IMR-90 (cell line): ENCODE measurements at regions not wholly inside any gene's neighbourhood (a gene's known extent, or its start where the extent isn't known, plus 50 kb on each side); places are given as distances from the start of the nearest gene placed in this dataset.

Experiments
- ATAC-seq: fragments of 200-7000 bp; cut with Tn5 transposase; 2 replicates; pipeline ENCODE4 v1.9.1; 2020; ENCODE audit warnings: low read depth, mild to moderate bottlenecking, moderate library complexity
- BruUV-seq: library from RNA; stranded (reverse); fragments of 400-500 nt; replicated peaks from 2 replicates; lab custom pipeline; 2021; lab: Mats Ljungman, UMichigan
- CTCF ChIA-PET: fragments of 300-600 bp; formaldehyde crosslinking; extraction: SDS; loops from one replicate; lab custom pipeline; 2021; ENCODE audit warnings: antibody characterized with exemption; lab: Yijun Ruan, JAX
- POLR2A ChIA-PET: fragments of 300-600 bp; sonication (Branson Sonifier 250); formaldehyde crosslinking; loops from one replicate; lab custom pipeline; 2022; ENCODE audit warnings: antibody characterized with exemption; ENCODE audit not compliant: unreplicated experiment; lab: Charles Lee
- DNase-seq: peaks from one replicate; pipeline ENCODE4 v3.0.0; 2013
- H2AFZ ChIP-seq: replicated peaks from 2 replicates; pipeline ENCODE3; 2013; ENCODE audit warnings: low read length, mild to moderate bottlenecking; ENCODE audit not compliant: poor library complexity
- H2AK5ac ChIP-seq: 2 replicates; pipeline ENCODE4 v1.6.1; 2013; ENCODE audit warnings: low read depth, low read length, inconsistent platforms
- H2AK9ac ChIP-seq: replicated peaks from 2 replicates; pipeline ENCODE3; 2013; ENCODE audit warnings: mild to moderate bottlenecking, low read depth, low read length, moderate library complexity; ENCODE audit not compliant: poor library complexity
- H2BK120ac ChIP-seq: 2 replicates; pipeline ENCODE4 v1.6.1; 2013; ENCODE audit warnings: low read depth, low read length, inconsistent platforms
- H2BK15ac ChIP-seq: 3 replicates; pipeline ENCODE4 v1.6.1; 2013; ENCODE audit warnings: low read depth, low read length, inconsistent platforms
- H2BK20ac ChIP-seq: 2 replicates; pipeline ENCODE4 v1.6.1; 2013; ENCODE audit warnings: low read depth, mild to moderate bottlenecking, inconsistent platforms, low read length, moderate library complexity
- H2BK5ac ChIP-seq: 2 replicates; pipeline ENCODE4 v1.6.1; 2013; ENCODE audit warnings: mild to moderate bottlenecking, low read depth, low read length, inconsistent platforms; ENCODE audit not compliant: poor library complexity, severe bottlenecking
- H3K14ac ChIP-seq: replicated peaks from 2 replicates; pipeline ENCODE4 v1.6.1; 2013; ENCODE audit warnings: low read depth, low read length, inconsistent platforms
- H3K18ac ChIP-seq: 2 replicates; pipeline ENCODE4 v1.6.1; 2013; ENCODE audit warnings: low read depth, low read length, control low read depth
- H3K23ac ChIP-seq: 2 replicates; pipeline ENCODE4 v1.6.1; 2013; ENCODE audit warnings: low read depth, low read length, inconsistent platforms
- H3K27ac ChIP-seq: 2 replicates; pipeline ENCODE4 v1.5.1; 2013; ENCODE audit warnings: mild to moderate bottlenecking, control low read depth, low read length; ENCODE audit not compliant: insufficient read depth
- H3K27me3 ChIP-seq: 2 replicates; pipeline ENCODE4 v1.6.1; 2013; ENCODE audit warnings: low read length; ENCODE audit not compliant: control insufficient read depth, insufficient read depth
- H3K36me3 ChIP-seq: 2 replicates; pipeline ENCODE4 v1.6.1; 2013; ENCODE audit warnings: low read length, mixed read lengths; ENCODE audit not compliant: control insufficient read depth, insufficient read depth
- H3K4ac ChIP-seq: 2 replicates; pipeline ENCODE4 v1.6.1; 2013; ENCODE audit warnings: low read depth, low read length, inconsistent platforms
- H3K4me1 ChIP-seq: 2 replicates; pipeline ENCODE4 v1.6.1; 2013; ENCODE audit warnings: low read length, mixed read lengths; ENCODE audit not compliant: control insufficient read depth, insufficient read depth
- H3K4me2 ChIP-seq: 2 replicates; pipeline ENCODE4 v1.6.1; 2013; ENCODE audit warnings: low read depth, mild to moderate bottlenecking, control low read depth, low read length, moderate library complexity
- H3K4me3 ChIP-seq: 2 replicates; pipeline ENCODE4 v1.5.1; 2013; ENCODE audit warnings: low read depth, mild to moderate bottlenecking, control low read depth, low read length, moderate library complexity; ENCODE audit not compliant: insufficient read depth
- H3K56ac ChIP-seq: 2 replicates; pipeline ENCODE4 v1.6.1; 2013; ENCODE audit warnings: low read length, inconsistent platforms; ENCODE audit not compliant: insufficient read depth; ENCODE audit errors: extremely low read depth
- H3K79me1 ChIP-seq, 2 experiments: 2 replicates each; pipeline ENCODE4 v1.6.1; 2013; ENCODE audit warnings: low read length in 2 of 2, inconsistent platforms in 1 of 2, low read depth in 1 of 2
- H3K9ac ChIP-seq: 2 replicates; pipeline ENCODE4 v1.6.1; 2013; ENCODE audit warnings: low read depth, low read length, control low read depth
- H3K9me1 ChIP-seq: 2 replicates; pipeline ENCODE4 v1.6.1; 2013; ENCODE audit warnings: low read length, inconsistent platforms; ENCODE audit not compliant: insufficient read depth
- H3K9me3 ChIP-seq: 2 replicates; pipeline ENCODE4 v1.6.1; 2013; ENCODE audit warnings: low read length; ENCODE audit not compliant: control insufficient read depth, insufficient read depth
- H4K20me1 ChIP-seq: 2 replicates; pipeline ENCODE4 v1.6.1; 2013; ENCODE audit warnings: low read length, inconsistent platforms; ENCODE audit not compliant: insufficient read depth
- H4K5ac ChIP-seq: 2 replicates; pipeline ENCODE4 v1.6.1; 2013; ENCODE audit warnings: mild to moderate bottlenecking, low read depth, low read length, control low read depth
- H4K8ac ChIP-seq, 2 experiments: 2 replicates each; pipeline ENCODE4 v1.6.1; 2013; ENCODE audit warnings: low read depth in 2 of 2, low read length in 2 of 2, control low read depth in 1 of 2, inconsistent platforms in 1 of 2
- H4K91ac ChIP-seq: 2 replicates; pipeline ENCODE4 v1.6.1; 2013; ENCODE audit warnings: low read depth, low read length, inconsistent platforms; ENCODE audit not compliant: insufficient read depth
- CHD1 ChIP-seq: IDR thresholded peaks from 2 replicates; pipeline ENCODE4 v1.6.1; 2012; ENCODE audit warnings: low read depth, low read length, improper control_type of control experiment
- FOS ChIP-seq: fragments of 150-350 bp; IDR thresholded peaks from 2 replicates; pipeline ENCODE4 v1.6.1; 2016; ENCODE audit warnings: low read depth, low read length
- RFX5 ChIP-seq: IDR thresholded peaks from 2 replicates; pipeline ENCODE4 v1.8.0; 2012; ENCODE audit warnings: low read depth, mild to moderate bottlenecking, low read length, moderate library complexity
- WGBS, 2 experiments: methylation state at CpG; one replicate each; pipeline versions ENCODE4 v1.1.5 to v1.1.7; 2013; ENCODE audit warnings: missing lambda C conversion rate in 2 of 2; ENCODE audit not compliant: insufficient read length in 1 of 2; ENCODE audit errors: extremely low coverage in 2 of 2; 5-methylcytosine and 5-hydroxymethylcytosine counted together
- dilution Hi-C: fragments of 300-500 bp; cut with HindIII; formaldehyde crosslinking; loops from one replicate; pipeline ENCODE4 v1.14.3; 2018; ENCODE audit warnings: low sequenced_read_pairs; ENCODE audit not compliant: unreplicated experiment
- in situ Hi-C: fragments of 300-500 bp; cut with MboI; formaldehyde crosslinking; loops from 3 replicates; pipeline ENCODE4 v1.14.3; 2019; ENCODE audit warnings: low sequenced_read_pairs, inconsistent platforms, mixed read lengths
- intact Hi-C: fragments of 100-400 bp; cut with micrococcal nuclease; formaldehyde crosslinking; loops from 2 replicates; pipeline ENCODE4 v1.10.0; 2022
- TF ChIP-seq, protein P1 (sequence below): conservative IDR thresholded peaks from 2 replicates; pipeline ENCODE4 v1.5.1; 2012; ENCODE audit warnings: mild to moderate bottlenecking, low read depth, low read length, improper control_type of control experiment

DNA sequence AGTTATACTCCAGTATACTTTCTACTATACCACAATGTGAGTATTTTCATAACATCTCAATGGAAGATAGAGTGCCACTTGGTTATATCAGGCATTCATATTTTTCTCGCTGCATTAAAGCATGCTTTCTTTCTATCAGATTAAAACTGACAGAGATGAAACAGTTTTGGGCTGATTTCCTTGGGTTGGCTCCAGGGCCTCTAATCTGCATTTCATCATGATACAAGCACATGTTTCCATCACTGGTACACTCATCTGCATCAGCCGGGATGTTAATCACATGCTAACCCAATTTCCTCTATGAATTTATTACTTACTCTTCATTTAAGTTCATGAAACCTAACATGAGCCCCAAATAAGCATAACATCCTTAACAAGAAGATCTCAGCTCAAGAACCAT lies 289.0 kb upstream of the DAB1 start:
- Histone ChIP-seq H2AK5ac (no peak overlapping the region), H3K27ac (no peak overlapping the region), H3K4me3 (no peak overlapping the region), H3K56ac (no peak overlapping the region), H4K5ac (no peak overlapping the region), H2BK15ac (no peak overlapping the region), H3K9ac (no peak overlapping the region), H4K91ac (no peak overlapping the region), H3K79me1 (no peaks in the 10 kb centered on the region), H3K4ac (no peak overlapping the region), H4K8ac (no peak overlapping the region), H2BK20ac (no peak overlapping the region), H2BK5ac (no peak overlapping the region), H3K27me3 (no peaks in the 10 kb centered on the region), H3K14ac (no peak overlapping the region), H3K36me3 (no peaks in the 10 kb centered on the region), H2AFZ (no peak overlapping the region), H3K9me3 (no peaks in the 10 kb centered on the region), H4K20me1 (no peaks in the 10 kb centered on the region), H3K18ac (no peak overlapping the region), H2AK9ac (no peak overlapping the region), H3K9me1 (no peaks in the 10 kb centered on the region), H2BK120ac (no peak overlapping the region), H3K4me2 (no peak overlapping the region), H3K4me1 (no peaks in the 10 kb centered on the region), H3K23ac (no peak overlapping the region)
- no peak for DNase-seq
- no peak for TF ChIP-seq RFX5
- no peak for TF ChIP-seq FOS
- TF ChIP-seq, protein P1, sequence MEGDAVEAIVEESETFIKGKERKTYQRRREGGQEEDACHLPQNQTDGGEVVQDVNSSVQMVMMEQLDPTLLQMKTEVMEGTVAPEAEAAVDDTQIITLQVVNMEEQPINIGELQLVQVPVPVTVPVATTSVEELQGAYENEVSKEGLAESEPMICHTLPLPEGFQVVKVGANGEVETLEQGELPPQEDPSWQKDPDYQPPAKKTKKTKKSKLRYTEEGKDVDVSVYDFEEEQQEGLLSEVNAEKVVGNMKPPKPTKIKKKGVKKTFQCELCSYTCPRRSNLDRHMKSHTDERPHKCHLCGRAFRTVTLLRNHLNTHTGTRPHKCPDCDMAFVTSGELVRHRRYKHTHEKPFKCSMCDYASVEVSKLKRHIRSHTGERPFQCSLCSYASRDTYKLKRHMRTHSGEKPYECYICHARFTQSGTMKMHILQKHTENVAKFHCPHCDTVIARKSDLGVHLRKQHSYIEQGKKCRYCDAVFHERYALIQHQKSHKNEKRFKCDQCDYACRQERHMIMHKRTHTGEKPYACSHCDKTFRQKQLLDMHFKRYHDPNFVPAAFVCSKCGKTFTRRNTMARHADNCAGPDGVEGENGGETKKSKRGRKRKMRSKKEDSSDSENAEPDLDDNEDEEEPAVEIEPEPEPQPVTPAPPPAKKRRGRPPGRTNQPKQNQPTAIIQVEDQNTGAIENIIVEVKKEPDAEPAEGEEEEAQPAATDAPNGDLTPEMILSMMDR = no peak
- TF ChIP-seq CHD1 = no peak
- dilution Hi-C loops = no loop called here
- ChIA-PET CTCF (no interaction called here), POLR2A (no interaction called here)
- in situ Hi-C loops = no loop called here
- BruUV-seq = no TSS peak
- WGBS, 2 experiments = no CpG with 5 or more reads among the region's 2 CpGs
- ATAC-seq = no peak
- intact Hi-C loops = no loop called here
